ENCODE measurements at regions not wholly inside any gene's neighbourhood (a gene's known extent, or its start where the extent isn't known, plus 50 kb on each side); places are given as distances from the start of the nearest gene placed in this dataset.

GRCh38 chr2:212640428-212640827, 101.8 kb upstream of the ERBB4 start:
- H3K27me3 ChIP-seq (ENCODE audit: low read length) = no peaks in the 10 kb centered on the region
- no peak overlapping the region for H2AFZ ChIP-seq (ENCODE audit: low read depth, low read length, severe bottlenecking)
- no peaks in the 10 kb centered on the region for H3K36me3 ChIP-seq (ENCODE audit: low read length)
- no peaks in the 10 kb centered on the region for H3K9me2 ChIP-seq (replicated peaks; ENCODE audit: insufficient read depth, low read length)
- H3K9me3 ChIP-seq (ENCODE audit: insufficient read depth, low read length) = no peaks in the 10 kb centered on the region
- no peak overlapping the region for H3K4me2 ChIP-seq (ENCODE audit: low read depth, low read length, poor library complexity, severe bottlenecking)
- H3F3A ChIP-seq (ENCODE audit: insufficient read depth) = no peaks in the 10 kb centered on the region
- no peaks in the 10 kb centered on the region for H3K79me2 ChIP-seq (ENCODE audit: insufficient read depth, low read length)
- H3K4me3 ChIP-seq (ENCODE audit: insufficient read depth, low read length, poor library complexity, severe bottlenecking) = no peak overlapping the region
- no peak overlapping the region for H3K9ac ChIP-seq (ENCODE audit: low read length)
- H3K27ac ChIP-seq (ENCODE audit: low read depth, low read length) = no peak overlapping the region
- no peak for TF ChIP-seq CTCF (IDR thresholded peaks at IDR 0.05; ENCODE audit: insufficient read depth, low read length, poor library complexity, severe bottlenecking)
- no peak for TF ChIP-seq EZH2phosphoT487 (conservative IDR thresholded peaks at IDR 0.05; ENCODE audit: low read length)
- H4K20me1 ChIP-seq (ENCODE audit: low read depth, low read length) = no peaks in the 10 kb centered on the region

- Histone ChIP-seq H3F3A (ENCODE audit: insufficient read depth) (no peaks in the 10 kb centered on the region), H3K27ac (ENCODE audit: low read depth, low read length) (no peak overlapping the region), H3K4me3 (ENCODE audit: insufficient read depth, low read length, poor library complexity, severe bottlenecking) (no peak overlapping the region), H3K9me3 (ENCODE audit: insufficient read depth, low read length) (no peaks in the 10 kb centered on the region), H3K9me2 (replicated peaks; ENCODE audit: insufficient read depth, low read length) (no peaks in the 10 kb centered on the region), H3K27me3 (ENCODE audit: low read length) (no peaks in the 10 kb centered on the region), H3K79me2 (ENCODE audit: insufficient read depth, low read length) (no peaks in the 10 kb centered on the region), H3K36me3 (ENCODE audit: low read length) (no peaks in the 10 kb centered on the region), H3K9ac (ENCODE audit: low read length) (no peak overlapping the region), H4K20me1 (ENCODE audit: low read depth, low read length) (no peaks in the 10 kb centered on the region), H2AFZ (ENCODE audit: low read depth, low read length, severe bottlenecking) (no peak overlapping the region), H3K4me2 (ENCODE audit: low read depth, low read length, poor library complexity, severe bottlenecking) (no peak overlapping the region)
- no peak for TF ChIP-seq EZH2phosphoT487 (conservative IDR thresholded peaks at IDR 0.05; ENCODE audit: low read length)
- TF ChIP-seq CTCF (IDR thresholded peaks at IDR 0.05; ENCODE audit: insufficient read depth, low read length, poor library complexity, severe bottlenecking) = no peak
These were observed 100.1 kb upstream of the ERBB4 start for GRCh38 chr2:212638694-212639093.

- no peaks in the 10 kb centered on the region for H3K27me3 ChIP-seq (ENCODE audit: low read length)
- H4K20me1 ChIP-seq (ENCODE audit: low read depth, low read length) = no peaks in the 10 kb centered on the region
- no peak overlapping the region for H3K27ac ChIP-seq (ENCODE audit: low read depth, low read length)
- no peak overlapping the region for H3K4me3 ChIP-seq (ENCODE audit: insufficient read depth, low read length, poor library complexity, severe bottlenecking)
- no peak overlapping the region for H3K4me2 ChIP-seq (ENCODE audit: low read depth, low read length, poor library complexity, severe bottlenecking)
- no peaks in the 10 kb centered on the region for H3K9me2 ChIP-seq (replicated peaks; ENCODE audit: insufficient read depth, low read length)
- H3K79me2 ChIP-seq (ENCODE audit: insufficient read depth, low read length) = no peaks in the 10 kb centered on the region
- H3K36me3 ChIP-seq (ENCODE audit: low read length) = no peaks in the 10 kb centered on the region
- H2AFZ ChIP-seq (ENCODE audit: low read depth, low read length, severe bottlenecking) = no peak overlapping the region
- H3K9ac ChIP-seq (ENCODE audit: low read length) = no peak overlapping the region
- no peaks in the 10 kb centered on the region for H3F3A ChIP-seq (ENCODE audit: insufficient read depth)
- TF ChIP-seq CTCF (IDR thresholded peaks at IDR 0.05; ENCODE audit: insufficient read depth, low read length, poor library complexity, severe bottlenecking) (no peak), EZH2phosphoT487 (conservative IDR thresholded peaks at IDR 0.05; ENCODE audit: low read length) (no peak)
- no peaks in the 10 kb centered on the region for H3K9me3 ChIP-seq (ENCODE audit: insufficient read depth, low read length)
These were observed 90.0 kb upstream of the ERBB4 start for GRCh38 chr2:212628586-212628985.
